ENCODE measurements at regions not wholly inside any gene's neighbourhood (a gene's known extent, or its start where the extent isn't known, plus 50 kb on each side); places are given as distances from the start of the nearest gene placed in this dataset.

DNA sequence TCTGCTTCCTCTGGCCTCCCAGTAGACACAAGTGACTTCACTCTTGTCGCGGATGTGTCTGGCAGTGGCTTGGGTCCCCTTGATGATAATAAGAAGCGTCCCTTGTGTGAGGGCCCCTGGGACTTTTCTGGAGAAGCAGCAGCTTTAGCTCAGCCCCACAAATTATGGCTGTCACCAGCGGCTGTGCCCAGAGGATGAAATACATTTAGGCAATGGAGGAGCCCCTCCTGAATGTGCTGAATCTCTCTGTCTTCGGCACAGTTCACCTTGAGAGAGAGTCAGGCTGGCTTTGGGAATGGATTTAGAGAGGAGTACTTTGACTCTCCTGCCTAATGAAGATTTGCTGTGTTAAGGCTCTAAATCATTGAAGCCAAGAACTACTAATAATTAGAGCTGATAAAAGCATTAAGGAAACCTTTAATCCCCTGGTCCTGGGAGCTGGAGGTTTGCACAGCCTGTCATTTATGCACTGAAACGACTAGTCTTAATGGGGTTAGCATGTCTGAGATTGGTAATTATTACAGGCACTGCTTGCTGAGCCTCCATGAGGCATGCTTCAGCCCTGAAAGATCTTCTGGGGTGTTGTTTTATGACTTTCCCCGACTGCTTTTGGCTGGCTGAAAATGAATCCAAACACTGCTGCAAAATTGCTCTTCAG, 127.0 kb downstream of the TENT4A start:
- Histone ChIP-seq H2BK15ac (ENCODE audit: low read depth, low read length) (no peak overlapping the region), H3K18ac (ENCODE audit: low read depth, low read length) (no peak overlapping the region), H3K4me1 (ENCODE audit: control insufficient read depth, insufficient read depth, low read length) (no peaks in the 10 kb centered on the region), H3K4ac (ENCODE audit: low read depth, low read length) (no peak overlapping the region), H3K14ac (replicated peaks; ENCODE audit: low read depth, low read length) (no peak overlapping the region), H2BK20ac (ENCODE audit: low read depth, low read length) (no peak overlapping the region), H3K9me1 (ENCODE audit: insufficient read depth, low read length) (no peaks in the 10 kb centered on the region), H2AK5ac (ENCODE audit: low read depth, low read length) (no peak overlapping the region), H4K91ac (ENCODE audit: insufficient read depth, low read depth, low read length) (no peak overlapping the region), H2BK120ac (ENCODE audit: low read depth, low read length) (no peak overlapping the region), H3K27me3 (ENCODE audit: control insufficient read depth, insufficient read depth, low read length) (no peaks in the 10 kb centered on the region), H3K4me2 (ENCODE audit: low read depth, low read length) (no peak overlapping the region), H3K9ac (ENCODE audit: low read depth, low read length) (no peak overlapping the region), H3K9me3 (ENCODE audit: control insufficient read depth, insufficient read depth, low read length) (peaks cover 5% of the 10 kb centered on the region), H3K23ac (ENCODE audit: low read depth, low read length) (no peak overlapping the region), H4K8ac (ENCODE audit: low read depth in 2 of 2, low read length in 2 of 2) (no peak overlapping the region), H4K5ac (ENCODE audit: low read depth, low read length) (no peak overlapping the region), H3K36me3 (ENCODE audit: control insufficient read depth, insufficient read depth, low read length) (no peaks in the 10 kb centered on the region), H4K20me1 (ENCODE audit: insufficient read depth, low read length) (no peaks in the 10 kb centered on the region), H2AFZ (replicated peaks; ENCODE audit: low read length, poor library complexity) (no peak overlapping the region), H2AK9ac (replicated peaks; ENCODE audit: low read depth, low read length, poor library complexity) (no peak overlapping the region), H3K27ac (ENCODE audit: insufficient read depth, low read length) (no peak overlapping the region), H3K79me1 (ENCODE audit: low read depth in 1 of 2, low read length in 2 of 2) (no peaks in the 10 kb centered on the region), H3K56ac (ENCODE audit: extremely low read depth, insufficient read depth, low read length) (no peak overlapping the region), H3K4me3 (ENCODE audit: insufficient read depth, low read depth, low read length) (no peak overlapping the region), H2BK5ac (ENCODE audit: low read depth, low read length, poor library complexity, severe bottlenecking) (no peak overlapping the region)
- BruUV-seq (replicated peaks): no TSS peak
- TF ChIP-seq FOS (IDR thresholded peaks at IDR 0.05; ENCODE audit: low read depth, low read length) (no peak), POLR2A (IDR thresholded peaks at IDR 0.05; ENCODE audit: low read depth, low read length) (no peak), BHLHE40 (IDR thresholded peaks at IDR 0.05; ENCODE audit: low read depth, low read length) (no peak), MAFK (IDR thresholded peaks at IDR 0.05; ENCODE audit: low read depth, low read length) (no peak), SMC3 (IDR thresholded peaks at IDR 0.05; ENCODE audit: low read depth, low read length) (no peak), RAD21 (IDR thresholded peaks at IDR 0.05; ENCODE audit: low read length) (no peak), CEBPB (IDR thresholded peaks at IDR 0.05; ENCODE audit: low read depth, low read length) (no peak), MXI1 (IDR thresholded peaks at IDR 0.05; ENCODE audit: borderline replicate concordance, low read depth, low read length) (no peak), NFE2L2 (IDR thresholded peaks at IDR 0.05; ENCODE audit: low read depth, low read length) (no peak), MAZ (IDR thresholded peaks at IDR 0.05; ENCODE audit: borderline replicate concordance, low read depth, low read length) (no peak), RCOR1 (IDR thresholded peaks at IDR 0.05; ENCODE audit: insufficient replicate concordance, low read length) (no peak), RFX5 (IDR thresholded peaks at IDR 0.05; ENCODE audit: low read depth, low read length) (no peak), CHD1 (IDR thresholded peaks at IDR 0.05; ENCODE audit: low read depth, low read length) (no peak)
- TF ChIP-seq, protein P1, sequence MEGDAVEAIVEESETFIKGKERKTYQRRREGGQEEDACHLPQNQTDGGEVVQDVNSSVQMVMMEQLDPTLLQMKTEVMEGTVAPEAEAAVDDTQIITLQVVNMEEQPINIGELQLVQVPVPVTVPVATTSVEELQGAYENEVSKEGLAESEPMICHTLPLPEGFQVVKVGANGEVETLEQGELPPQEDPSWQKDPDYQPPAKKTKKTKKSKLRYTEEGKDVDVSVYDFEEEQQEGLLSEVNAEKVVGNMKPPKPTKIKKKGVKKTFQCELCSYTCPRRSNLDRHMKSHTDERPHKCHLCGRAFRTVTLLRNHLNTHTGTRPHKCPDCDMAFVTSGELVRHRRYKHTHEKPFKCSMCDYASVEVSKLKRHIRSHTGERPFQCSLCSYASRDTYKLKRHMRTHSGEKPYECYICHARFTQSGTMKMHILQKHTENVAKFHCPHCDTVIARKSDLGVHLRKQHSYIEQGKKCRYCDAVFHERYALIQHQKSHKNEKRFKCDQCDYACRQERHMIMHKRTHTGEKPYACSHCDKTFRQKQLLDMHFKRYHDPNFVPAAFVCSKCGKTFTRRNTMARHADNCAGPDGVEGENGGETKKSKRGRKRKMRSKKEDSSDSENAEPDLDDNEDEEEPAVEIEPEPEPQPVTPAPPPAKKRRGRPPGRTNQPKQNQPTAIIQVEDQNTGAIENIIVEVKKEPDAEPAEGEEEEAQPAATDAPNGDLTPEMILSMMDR (conservative IDR thresholded peaks at IDR 0.05; ENCODE audit: low read depth, low read length): no peak
- TF ChIP-seq, protein P2, sequence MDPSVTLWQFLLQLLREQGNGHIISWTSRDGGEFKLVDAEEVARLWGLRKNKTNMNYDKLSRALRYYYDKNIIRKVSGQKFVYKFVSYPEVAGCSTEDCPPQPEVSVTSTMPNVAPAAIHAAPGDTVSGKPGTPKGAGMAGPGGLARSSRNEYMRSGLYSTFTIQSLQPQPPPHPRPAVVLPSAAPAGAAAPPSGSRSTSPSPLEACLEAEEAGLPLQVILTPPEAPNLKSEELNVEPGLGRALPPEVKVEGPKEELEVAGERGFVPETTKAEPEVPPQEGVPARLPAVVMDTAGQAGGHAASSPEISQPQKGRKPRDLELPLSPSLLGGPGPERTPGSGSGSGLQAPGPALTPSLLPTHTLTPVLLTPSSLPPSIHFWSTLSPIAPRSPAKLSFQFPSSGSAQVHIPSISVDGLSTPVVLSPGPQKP (IDR thresholded peaks at IDR 0.05; ENCODE audit: borderline replicate concordance, low read depth, low read length): no peak
- TF ChIP-seq, protein P3, sequence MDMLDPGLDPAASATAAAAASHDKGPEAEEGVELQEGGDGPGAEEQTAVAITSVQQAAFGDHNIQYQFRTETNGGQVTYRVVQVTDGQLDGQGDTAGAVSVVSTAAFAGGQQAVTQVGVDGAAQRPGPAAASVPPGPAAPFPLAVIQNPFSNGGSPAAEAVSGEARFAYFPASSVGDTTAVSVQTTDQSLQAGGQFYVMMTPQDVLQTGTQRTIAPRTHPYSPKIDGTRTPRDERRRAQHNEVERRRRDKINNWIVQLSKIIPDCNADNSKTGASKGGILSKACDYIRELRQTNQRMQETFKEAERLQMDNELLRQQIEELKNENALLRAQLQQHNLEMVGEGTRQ (IDR thresholded peaks at IDR 0.05; ENCODE audit: low read depth, low read length): no peak
- dilution Hi-C loops (cut with HindIII; ENCODE audit: low sequenced_read_pairs, unreplicated experiment) (no loop called here), intact Hi-C loops (cut with micrococcal nuclease) (no loop called here), in situ Hi-C loops (cut with MboI; ENCODE audit: low sequenced_read_pairs) (no loop called here)
- DNase-seq (no peak), ATAC-seq (ENCODE audit: low read depth) (no peak)
- ChIA-PET POLR2A (ENCODE audit: unreplicated experiment) (no interaction called here), CTCF (no interaction called here)
- WGBS, 2 experiments (ENCODE audit: extremely low coverage in 2 of 2, insufficient read length in 1 of 2): 30% methylated on average over 2 of the region's 7 CpGs; no CpG with 5 or more reads in 1 of the 2 experiments

Data from IMR-90 (cell line).